ENCODE measurements at regions not wholly inside any gene's neighbourhood (a gene's known extent, or its start where the extent isn't known, plus 50 kb on each side); places are given as distances from the start of the nearest gene placed in this dataset.
"Not testable (repeated sequence)": the region's sequence is repeated elsewhere in the genome, so short reads cannot be mapped to it uniquely, and the experiment has no call there.

- DNase-seq: not testable (repeated sequence)
Measured at GRCh38 chr7:65145008-65145407, 138.5 kb upstream of the ERV3-1 start.

GRCh38 chr7:65144557-65144956 lies 138.1 kb upstream of the ERV3-1 start:
- not testable (repeated sequence) for DNase-seq

GRCh38 chr7:65144119-65144518 lies 137.6 kb upstream of the ERV3-1 start:
- DNase-seq: not testable (repeated sequence)

GRCh38 chr7:65141894-65142293 lies 135.4 kb upstream of the ERV3-1 start:
- not testable (repeated sequence) for DNase-seq

GRCh38 chr7:65141405-65141778 lies 134.9 kb upstream of the ERV3-1 start:
- DNase-seq: not testable (repeated sequence)

- DNase-seq: not testable (repeated sequence)
Measured at GRCh38 chr7:65140543-65141404, 134.3 kb upstream of the ERV3-1 start.

- not testable (repeated sequence) for DNase-seq
Measured at GRCh38 chr7:65136850-65137249, 130.4 kb upstream of the ERV3-1 start.

GRCh38 chr7:65133087-65133486 lies 126.6 kb upstream of the ERV3-1 start:
- DNase-seq: not testable (repeated sequence)

GRCh38 chr7:65132256-65132655 lies 125.8 kb upstream of the ERV3-1 start:
- DNase-seq: not testable (repeated sequence)

- not testable (repeated sequence) for DNase-seq
Measured at GRCh38 chr7:65127364-65127763, 120.9 kb upstream of the ERV3-1 start.

- not testable (repeated sequence) for DNase-seq
Measured at GRCh38 chr7:65124600-65124999, 118.1 kb upstream of the ERV3-1 start.

- not testable (repeated sequence) for DNase-seq
Measured at GRCh38 chr7:65105650-65106203, 99.2 kb upstream of the ERV3-1 start.

GRCh38 chr7:65100499-65100898 lies 94.0 kb upstream of the ERV3-1 start:
- not testable (repeated sequence) for DNase-seq

GRCh38 chr7:65081669-65082055 lies 75.2 kb upstream of the ERV3-1 start:
- DNase-seq: not testable (repeated sequence)

GRCh38 chr7:65080799-65081668 lies 74.5 kb upstream of the ERV3-1 start:
- peak; percentile 91 to 92 for DNase-seq

- not testable (repeated sequence) for DNase-seq
Measured at GRCh38 chr7:65074959-65075358, 68.5 kb upstream of the ERV3-1 start.

GRCh38 chr7:65073160-65073559 lies 66.7 kb upstream of the ERV3-1 start:
- not testable (repeated sequence) for DNase-seq

GRCh38 chr7:65071854-65072431 lies 65.5 kb upstream of the ERV3-1 start:
- DNase-seq: not testable (repeated sequence)

GRCh38 chr7:65069476-65069875 lies 63.0 kb upstream of the ERV3-1 start:
- DNase-seq: not testable (repeated sequence)

- not testable (repeated sequence) for DNase-seq
Measured at GRCh38 chr7:65062566-65062965, 56.1 kb upstream of the ERV3-1 start.

- DNase-seq: not testable (repeated sequence)
Measured at GRCh38 chr7:65059247-65059646, 52.8 kb upstream of the ERV3-1 start.

Data from activated CD4-positive, alpha-beta T cell treated with anti-CD3 and anti-CD28 coated beads for 4 hours (primary cell).